ENCODE measurements at regions not wholly inside any gene's neighbourhood (a gene's known extent, or its start where the extent isn't known, plus 50 kb on each side); places are given as distances from the start of the nearest gene placed in this dataset.

DNA sequence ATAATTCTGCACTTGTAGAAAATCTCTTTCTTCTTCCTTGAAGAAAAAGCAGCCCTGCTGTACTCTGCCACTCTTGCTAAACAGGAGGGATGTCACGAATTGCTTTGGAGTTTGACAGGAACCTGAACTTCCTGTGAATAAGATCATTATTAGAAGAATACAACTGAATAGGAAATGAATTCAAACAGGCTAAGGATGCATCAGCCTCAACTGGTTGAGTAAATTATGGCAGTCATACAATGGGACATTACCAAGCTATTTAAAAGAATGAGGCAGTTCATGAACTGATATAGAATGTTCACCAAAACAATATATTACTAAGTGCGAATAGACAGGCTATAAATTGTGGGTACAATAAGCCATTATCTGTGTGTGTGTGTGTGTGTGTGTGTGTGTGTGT lies 97.1 kb upstream of the DOCK1 start:
- Histone ChIP-seq H4K20me1 (ENCODE audit: insufficient read depth, low read length) (no peaks in the 10 kb centered on the region), H2BK15ac (ENCODE audit: low read depth, low read length) (no peak overlapping the region), H3K23ac (ENCODE audit: low read depth, low read length) (no peak overlapping the region), H3K9ac (ENCODE audit: low read depth, low read length) (no peak overlapping the region), H3K36me3 (ENCODE audit: control insufficient read depth, insufficient read depth, low read length) (no peaks in the 10 kb centered on the region), H3K14ac (replicated peaks; ENCODE audit: low read depth, low read length) (no peak overlapping the region), H3K4me2 (ENCODE audit: low read depth, low read length) (no peak overlapping the region), H4K5ac (ENCODE audit: low read depth, low read length) (no peak overlapping the region), H2AK5ac (ENCODE audit: low read depth, low read length) (no peak overlapping the region), H3K27ac (ENCODE audit: insufficient read depth, low read length) (no peak overlapping the region), H3K4me3 (ENCODE audit: insufficient read depth, low read depth, low read length) (no peak overlapping the region), H2AK9ac (replicated peaks; ENCODE audit: low read depth, low read length, poor library complexity) (no peak overlapping the region), H2BK120ac (ENCODE audit: low read depth, low read length) (no peak overlapping the region), H2AFZ (replicated peaks; ENCODE audit: low read length, poor library complexity) (no peak overlapping the region), H3K9me1 (ENCODE audit: insufficient read depth, low read length) (no peaks in the 10 kb centered on the region), H3K56ac (ENCODE audit: extremely low read depth, insufficient read depth, low read length) (no peak overlapping the region), H3K4ac (ENCODE audit: low read depth, low read length) (no peak overlapping the region), H3K9me3 (ENCODE audit: control insufficient read depth, insufficient read depth, low read length) (no peaks in the 10 kb centered on the region), H2BK20ac (ENCODE audit: low read depth, low read length) (no peak overlapping the region), H3K4me1 (ENCODE audit: control insufficient read depth, insufficient read depth, low read length) (no peaks in the 10 kb centered on the region), H3K79me1 (ENCODE audit: low read depth in 1 of 2, low read length in 2 of 2) (no peaks in the 10 kb centered on the region), H2BK5ac (ENCODE audit: low read depth, low read length, poor library complexity, severe bottlenecking) (no peak overlapping the region), H4K8ac (ENCODE audit: low read depth in 2 of 2, low read length in 2 of 2) (no peak overlapping the region), H3K18ac (ENCODE audit: low read depth, low read length) (no peak overlapping the region), H4K91ac (ENCODE audit: insufficient read depth, low read depth, low read length) (no peak overlapping the region), H3K27me3 (ENCODE audit: control insufficient read depth, insufficient read depth, low read length) (no peaks in the 10 kb centered on the region)
- BruUV-seq (replicated peaks) = no TSS peak
- no peak for TF ChIP-seq MAFK (IDR thresholded peaks at IDR 0.05; ENCODE audit: low read depth, low read length)
- no peak for TF ChIP-seq RCOR1 (IDR thresholded peaks at IDR 0.05; ENCODE audit: insufficient replicate concordance, low read length)
- no peak for TF ChIP-seq MAZ (IDR thresholded peaks at IDR 0.05; ENCODE audit: borderline replicate concordance, low read depth, low read length)
- TF ChIP-seq MXI1 (IDR thresholded peaks at IDR 0.05; ENCODE audit: borderline replicate concordance, low read depth, low read length) = no peak
- no peak for TF ChIP-seq SMC3 (IDR thresholded peaks at IDR 0.05; ENCODE audit: low read depth, low read length)
- no peak for TF ChIP-seq CHD1 (IDR thresholded peaks at IDR 0.05; ENCODE audit: low read depth, low read length)
- no peak for TF ChIP-seq RFX5 (IDR thresholded peaks at IDR 0.05; ENCODE audit: low read depth, low read length)
- TF ChIP-seq POLR2A (IDR thresholded peaks at IDR 0.05; ENCODE audit: low read depth, low read length) = no peak
- no peak for TF ChIP-seq USF2 (IDR thresholded peaks at IDR 0.05; ENCODE audit: low read depth, low read length)
- TF ChIP-seq, protein P1, sequence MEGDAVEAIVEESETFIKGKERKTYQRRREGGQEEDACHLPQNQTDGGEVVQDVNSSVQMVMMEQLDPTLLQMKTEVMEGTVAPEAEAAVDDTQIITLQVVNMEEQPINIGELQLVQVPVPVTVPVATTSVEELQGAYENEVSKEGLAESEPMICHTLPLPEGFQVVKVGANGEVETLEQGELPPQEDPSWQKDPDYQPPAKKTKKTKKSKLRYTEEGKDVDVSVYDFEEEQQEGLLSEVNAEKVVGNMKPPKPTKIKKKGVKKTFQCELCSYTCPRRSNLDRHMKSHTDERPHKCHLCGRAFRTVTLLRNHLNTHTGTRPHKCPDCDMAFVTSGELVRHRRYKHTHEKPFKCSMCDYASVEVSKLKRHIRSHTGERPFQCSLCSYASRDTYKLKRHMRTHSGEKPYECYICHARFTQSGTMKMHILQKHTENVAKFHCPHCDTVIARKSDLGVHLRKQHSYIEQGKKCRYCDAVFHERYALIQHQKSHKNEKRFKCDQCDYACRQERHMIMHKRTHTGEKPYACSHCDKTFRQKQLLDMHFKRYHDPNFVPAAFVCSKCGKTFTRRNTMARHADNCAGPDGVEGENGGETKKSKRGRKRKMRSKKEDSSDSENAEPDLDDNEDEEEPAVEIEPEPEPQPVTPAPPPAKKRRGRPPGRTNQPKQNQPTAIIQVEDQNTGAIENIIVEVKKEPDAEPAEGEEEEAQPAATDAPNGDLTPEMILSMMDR (conservative IDR thresholded peaks at IDR 0.05; ENCODE audit: low read depth, low read length) = no peak
- no peak for TF ChIP-seq RAD21 (IDR thresholded peaks at IDR 0.05; ENCODE audit: low read length)
- TF ChIP-seq ELK1 (IDR thresholded peaks at IDR 0.05; ENCODE audit: borderline replicate concordance, low read depth, low read length) = no peak
- TF ChIP-seq BHLHE40 (IDR thresholded peaks at IDR 0.05; ENCODE audit: low read depth, low read length) = no peak
- no peak for TF ChIP-seq CEBPB (IDR thresholded peaks at IDR 0.05; ENCODE audit: low read depth, low read length)
- no peak for TF ChIP-seq FOS (IDR thresholded peaks at IDR 0.05; ENCODE audit: low read depth, low read length)
- TF ChIP-seq NFE2L2 (IDR thresholded peaks at IDR 0.05; ENCODE audit: low read depth, low read length) = no peak
- in situ Hi-C loops (cut with MboI; ENCODE audit: low sequenced_read_pairs) (no loop called here), dilution Hi-C loops (cut with HindIII; ENCODE audit: low sequenced_read_pairs, unreplicated experiment) (no loop called here), intact Hi-C loops (cut with micrococcal nuclease) (no loop called here)
- WGBS, 2 experiments (ENCODE audit: extremely low coverage in 2 of 2, insufficient read length in 1 of 2) = no CpG with 5 or more reads among the region's 2 CpGs
- ATAC-seq (ENCODE audit: low read depth) (no peak), DNase-seq (no peak)
- CTCF ChIA-PET = no interaction called here
- POLR2A ChIA-PET (ENCODE audit: unreplicated experiment) = no interaction called here

Measured in IMR-90 (cell line).